ENCODE measurements at regions not wholly inside any gene's neighbourhood (a gene's known extent, or its start where the extent isn't known, plus 50 kb on each side); places are given as distances from the start of the nearest gene placed in this dataset.

DNA sequence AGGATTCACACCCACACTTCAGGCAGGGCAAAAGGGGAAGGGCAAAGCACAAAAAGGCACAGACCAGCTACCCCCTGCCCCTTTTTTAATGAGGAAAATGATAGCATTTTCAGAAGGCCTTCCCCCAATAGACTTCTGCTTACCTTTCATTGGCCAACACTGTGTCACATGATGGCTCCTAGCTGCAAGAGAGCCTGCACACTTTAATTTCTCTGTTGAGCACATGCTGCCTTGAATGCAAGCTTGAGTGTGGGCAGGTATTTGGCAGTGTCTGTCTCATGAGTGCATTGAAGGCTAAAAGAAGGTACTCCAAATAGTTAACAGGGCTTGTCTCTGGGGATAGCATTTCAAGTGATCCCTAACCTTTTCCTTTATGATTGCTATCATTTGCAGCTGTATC, 175.4 kb upstream of the NFE2L3 start:
- no peak overlapping the region for H3K27ac ChIP-seq
- H3K79me2 ChIP-seq, result no peaks in the 10 kb centered on the region
- TF ChIP-seq, protein P1, sequence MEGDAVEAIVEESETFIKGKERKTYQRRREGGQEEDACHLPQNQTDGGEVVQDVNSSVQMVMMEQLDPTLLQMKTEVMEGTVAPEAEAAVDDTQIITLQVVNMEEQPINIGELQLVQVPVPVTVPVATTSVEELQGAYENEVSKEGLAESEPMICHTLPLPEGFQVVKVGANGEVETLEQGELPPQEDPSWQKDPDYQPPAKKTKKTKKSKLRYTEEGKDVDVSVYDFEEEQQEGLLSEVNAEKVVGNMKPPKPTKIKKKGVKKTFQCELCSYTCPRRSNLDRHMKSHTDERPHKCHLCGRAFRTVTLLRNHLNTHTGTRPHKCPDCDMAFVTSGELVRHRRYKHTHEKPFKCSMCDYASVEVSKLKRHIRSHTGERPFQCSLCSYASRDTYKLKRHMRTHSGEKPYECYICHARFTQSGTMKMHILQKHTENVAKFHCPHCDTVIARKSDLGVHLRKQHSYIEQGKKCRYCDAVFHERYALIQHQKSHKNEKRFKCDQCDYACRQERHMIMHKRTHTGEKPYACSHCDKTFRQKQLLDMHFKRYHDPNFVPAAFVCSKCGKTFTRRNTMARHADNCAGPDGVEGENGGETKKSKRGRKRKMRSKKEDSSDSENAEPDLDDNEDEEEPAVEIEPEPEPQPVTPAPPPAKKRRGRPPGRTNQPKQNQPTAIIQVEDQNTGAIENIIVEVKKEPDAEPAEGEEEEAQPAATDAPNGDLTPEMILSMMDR (IDR thresholded peaks at IDR 0.05), result no peak
- no peak overlapping the region for H3K4me3 ChIP-seq (ENCODE audit: low read depth, low read length)
- H3K9ac ChIP-seq, result no peak overlapping the region
- no peaks in the 10 kb centered on the region for H3K4me1 ChIP-seq
- no peaks in the 10 kb centered on the region for H3K9me3 ChIP-seq (ENCODE audit: control insufficient read depth, low read length)
- H3K36me3 ChIP-seq (ENCODE audit: control insufficient read depth, insufficient read depth, low read length), result no peaks in the 10 kb centered on the region
- H2AFZ ChIP-seq, result no peak overlapping the region
- no peak overlapping the region for H3K4me2 ChIP-seq (ENCODE audit: low read length)
- H3K27me3 ChIP-seq (ENCODE audit: control insufficient read depth, insufficient read depth, low read length), result no peaks in the 10 kb centered on the region

DNA sequence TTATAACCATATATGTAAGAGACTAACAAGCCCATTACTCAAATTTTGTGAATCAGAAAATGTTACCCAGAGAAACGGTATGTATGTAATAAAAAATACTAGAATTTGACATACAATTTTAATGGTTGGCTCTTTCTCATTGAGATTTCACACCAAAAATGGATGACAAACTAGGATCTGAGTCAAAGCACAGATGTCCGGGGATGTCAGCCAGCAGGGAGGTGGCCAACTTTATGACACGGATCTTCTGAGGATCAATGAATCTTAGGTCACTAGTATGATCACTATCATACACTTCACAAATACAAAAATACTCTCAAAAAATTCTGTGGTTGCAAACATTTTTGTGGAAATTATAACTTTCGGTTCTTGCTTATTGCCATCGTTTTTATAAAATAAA, 173.5 kb upstream of the NFE2L3 start:
- H3K79me2 ChIP-seq, result no peaks in the 10 kb centered on the region
- H3K9ac ChIP-seq, result no peak overlapping the region
- H3K4me1 ChIP-seq, result no peaks in the 10 kb centered on the region
- H3K4me3 ChIP-seq (ENCODE audit: low read depth, low read length), result no peak overlapping the region
- no peak overlapping the region for H3K4me2 ChIP-seq (ENCODE audit: low read length)
- no peaks in the 10 kb centered on the region for H3K36me3 ChIP-seq (ENCODE audit: control insufficient read depth, insufficient read depth, low read length)
- H3K9me3 ChIP-seq (ENCODE audit: control insufficient read depth, low read length), result no peaks in the 10 kb centered on the region
- H3K27me3 ChIP-seq (ENCODE audit: control insufficient read depth, insufficient read depth, low read length), result no peaks in the 10 kb centered on the region
- no peak overlapping the region for H2AFZ ChIP-seq
- TF ChIP-seq, protein P1 (IDR thresholded peaks at IDR 0.05), result no peak
- no peak overlapping the region for H3K27ac ChIP-seq

DNA sequence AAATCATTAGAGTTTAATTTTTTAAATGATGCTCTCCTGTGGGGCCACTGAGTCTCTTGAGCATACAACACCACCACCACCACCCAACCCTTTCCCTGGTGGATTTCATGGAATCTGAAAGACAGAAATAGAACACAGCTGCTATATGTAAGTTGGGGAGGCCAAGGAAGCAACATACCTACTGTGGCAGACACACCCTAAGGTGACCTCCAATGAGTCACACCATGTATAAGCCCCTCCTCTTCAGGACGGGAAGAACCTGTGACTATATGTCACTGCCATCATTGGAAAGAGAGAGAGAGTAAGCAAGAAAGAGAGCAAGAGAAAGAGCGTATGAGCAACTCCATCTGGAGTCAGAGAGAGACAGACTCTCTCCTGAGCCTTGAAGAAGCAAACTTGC, 172.4 kb upstream of the NFE2L3 start:
- Histone ChIP-seq H3K4me1 (no peaks in the 10 kb centered on the region), H3K36me3 (ENCODE audit: control insufficient read depth, insufficient read depth, low read length) (no peaks in the 10 kb centered on the region), H3K4me3 (ENCODE audit: low read depth, low read length) (no peak overlapping the region), H3K27me3 (ENCODE audit: control insufficient read depth, insufficient read depth, low read length) (no peaks in the 10 kb centered on the region), H2AFZ (no peak overlapping the region), H3K9me3 (ENCODE audit: control insufficient read depth, low read length) (no peaks in the 10 kb centered on the region), H3K27ac (no peak overlapping the region), H3K4me2 (ENCODE audit: low read length) (no peak overlapping the region), H3K79me2 (no peaks in the 10 kb centered on the region), H3K9ac (no peak overlapping the region)
- TF ChIP-seq, protein P1 (IDR thresholded peaks at IDR 0.05), result no peak

DNA sequence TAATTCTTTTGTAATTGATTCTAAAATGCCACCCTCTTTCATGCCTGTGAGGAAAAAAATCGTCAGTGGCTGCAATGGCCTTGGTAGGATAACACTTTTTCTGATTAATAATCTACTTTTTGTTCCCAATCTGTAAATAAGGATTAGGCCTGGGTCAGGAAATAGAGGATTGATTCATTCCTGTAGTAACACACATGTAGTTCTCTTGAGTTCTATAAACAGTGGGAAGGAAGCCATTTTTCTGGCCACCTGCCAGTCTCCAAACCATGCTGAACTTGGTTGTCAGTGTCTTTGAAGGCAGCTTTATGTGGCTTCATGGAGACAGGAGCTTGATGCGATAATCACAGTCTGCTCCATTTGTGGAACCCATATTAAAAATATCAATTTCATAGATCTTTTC, 169.3 kb upstream of the NFE2L3 start:
- Histone ChIP-seq H3K36me3 (ENCODE audit: control insufficient read depth, insufficient read depth, low read length) (no peaks in the 10 kb centered on the region), H2AFZ (no peak overlapping the region), H3K4me3 (ENCODE audit: low read depth, low read length) (no peak overlapping the region), H3K9ac (no peak overlapping the region), H3K27me3 (ENCODE audit: control insufficient read depth, insufficient read depth, low read length) (no peaks in the 10 kb centered on the region), H3K9me3 (ENCODE audit: control insufficient read depth, low read length) (no peaks in the 10 kb centered on the region), H3K4me1 (no peaks in the 10 kb centered on the region), H3K79me2 (no peaks in the 10 kb centered on the region), H3K27ac (no peak overlapping the region), H3K4me2 (ENCODE audit: low read length) (no peak overlapping the region)
- TF ChIP-seq, protein P1 (IDR thresholded peaks at IDR 0.05), result no peak

DNA sequence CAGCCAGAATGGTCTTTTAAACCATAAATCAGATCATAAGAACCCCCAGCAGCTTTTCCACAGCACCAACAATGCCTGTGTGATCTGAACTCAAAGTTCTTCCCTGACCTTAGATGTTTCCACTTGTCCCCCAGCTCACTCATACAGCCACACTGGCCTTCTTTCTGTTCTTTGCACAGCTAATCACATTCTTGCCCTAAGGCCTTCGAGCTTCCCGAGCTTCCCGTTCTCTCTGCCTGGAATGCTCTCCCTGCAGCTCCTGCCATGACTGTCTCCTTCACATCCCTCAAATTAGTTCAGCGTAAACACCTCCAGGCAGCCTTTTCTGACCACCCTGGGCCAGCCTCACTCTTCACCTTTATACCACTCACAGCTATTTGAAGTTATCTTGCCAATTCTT, 166.8 kb upstream of the NFE2L3 start:
- no peaks in the 10 kb centered on the region for H3K27me3 ChIP-seq (ENCODE audit: control insufficient read depth, insufficient read depth, low read length)
- H3K4me2 ChIP-seq (ENCODE audit: low read length), result no peak overlapping the region
- H3K9ac ChIP-seq, result no peak overlapping the region
- no peaks in the 10 kb centered on the region for H3K9me3 ChIP-seq (ENCODE audit: control insufficient read depth, low read length)
- H3K36me3 ChIP-seq (ENCODE audit: control insufficient read depth, insufficient read depth, low read length), result no peaks in the 10 kb centered on the region
- H3K79me2 ChIP-seq, result no peaks in the 10 kb centered on the region
- H3K27ac ChIP-seq, result no peak overlapping the region
- TF ChIP-seq, protein P1 (IDR thresholded peaks at IDR 0.05), result no peak
- H2AFZ ChIP-seq, result no peak overlapping the region
- H3K4me1 ChIP-seq, result no peaks in the 10 kb centered on the region
- H3K4me3 ChIP-seq (ENCODE audit: low read depth, low read length), result no peak overlapping the region
